ENCODE measurements at regions not wholly inside any gene's neighbourhood (a gene's known extent, or its start where the extent isn't known, plus 50 kb on each side); places are given as distances from the start of the nearest gene placed in this dataset.

- TF ChIP-seq EZH2 (IDR thresholded peaks at IDR 0.05) (no peak), POLR2AphosphoS5 (IDR thresholded peaks at IDR 0.05; ENCODE audit: borderline replicate concordance, low read depth, low read length) (no peak)
Measured at GRCh38 chr10:21065621-21066248, 168.6 kb upstream of the NEBL start.

Measured in SK-N-MC (cell line).